ENCODE measurements at regions not wholly inside any gene's neighbourhood (a gene's known extent, or its start where the extent isn't known, plus 50 kb on each side); places are given as distances from the start of the nearest gene placed in this dataset.

GRCh38 chr4:35639929-35640328 lies 604.4 kb downstream of the ARAP2 start:
- H3K4me2 ChIP-seq (ENCODE audit: insufficient read depth in 1 of 2, low read depth in 2 of 2, low read length in 2 of 2) = no peak overlapping the region
- H3K27me3 ChIP-seq (replicated peaks in 1 of 4; ENCODE audit: control insufficient read depth in 3 of 4, extremely low read depth in 1 of 4, insufficient read depth in 3 of 4, low read length in 3 of 4) = no peaks in the 10 kb centered on the region
- no peak overlapping the region for H3K23ac ChIP-seq (ENCODE audit: insufficient read length)
- no peaks in the 10 kb centered on the region for H3K36me3 ChIP-seq (ENCODE audit: control insufficient read depth in 2 of 4, insufficient read depth in 4 of 4, low read length in 3 of 4)
- no peaks in the 10 kb centered on the region for H3K23me2 ChIP-seq (ENCODE audit: low read depth, low read length)
- FAIRE-seq (no peak), DNase-seq (ENCODE audit: low read depth in 1 of 2, low spot score in 2 of 2) (no peak)
- WGBS, 2 experiments (ENCODE audit: extremely low coverage in 1 of 2, insufficient coverage in 1 of 2, insufficient read length in 1 of 2, insufficient replicate concordance in 2 of 2, low coverage in 1 of 2, low lambda C conversion rate in 2 of 2, missing lambda C conversion rate in 1 of 2) = 90% methylated on average over 3 of the region's 3 CpGs; no CpG with 5 or more reads in 1 of the 2 experiments
- POLR2A ChIA-PET (ENCODE audit: partially characterized antibody) = no interaction called here
- no peaks in the 10 kb centered on the region for H3K79me1 ChIP-seq (ENCODE audit: low read depth, low read length)
- H3K4me3 ChIP-seq (ENCODE audit: extremely low read depth in 1 of 4, insufficient read depth in 2 of 4, low read depth in 3 of 4, low read length in 4 of 4) = no peak overlapping the region
- no peak overlapping the region for H3K27ac ChIP-seq (ENCODE audit: low read depth, low read length)
- H3K18ac ChIP-seq (ENCODE audit: extremely low read depth, low read length) = no peak overlapping the region
- no peak overlapping the region for H2AFZ ChIP-seq (ENCODE audit: low read length)
- no peak overlapping the region for H3K4ac ChIP-seq (replicated peaks; ENCODE audit: insufficient read length, low read depth, low read length)
- H4K91ac ChIP-seq (replicated peaks; ENCODE audit: insufficient read length, low read length) = no peak overlapping the region
- TF ChIP-seq HDAC2 (IDR thresholded peaks at IDR 0.05; ENCODE audit: borderline replicate concordance in 1 of 2, low read depth in 2 of 2, low read length in 2 of 2) (no peak), SAP30 (IDR thresholded peaks at IDR 0.05; ENCODE audit: insufficient read depth, insufficient replicate concordance, low read length) (no peak), SP4 (IDR thresholded peaks at IDR 0.05; ENCODE audit: low read length) (no peak), YY1 (IDR thresholded peaks at IDR 0.05; ENCODE audit: low read depth, low read length) (no peak), GTF2F1 (IDR thresholded peaks at IDR 0.05; ENCODE audit: borderline replicate concordance, low read depth, low read length) (no peak), TEAD4 (IDR thresholded peaks at IDR 0.05; ENCODE audit: low read depth, low read length) (no peak), NANOG (IDR thresholded peaks at IDR 0.05; ENCODE audit: insufficient read depth, low read depth, low read length, poor library complexity, severe bottlenecking) (no peak), POU5F1 (IDR thresholded peaks at IDR 0.05; ENCODE audit: low read depth, low read length) (no peak)
- TF ChIP-seq, protein P1, sequence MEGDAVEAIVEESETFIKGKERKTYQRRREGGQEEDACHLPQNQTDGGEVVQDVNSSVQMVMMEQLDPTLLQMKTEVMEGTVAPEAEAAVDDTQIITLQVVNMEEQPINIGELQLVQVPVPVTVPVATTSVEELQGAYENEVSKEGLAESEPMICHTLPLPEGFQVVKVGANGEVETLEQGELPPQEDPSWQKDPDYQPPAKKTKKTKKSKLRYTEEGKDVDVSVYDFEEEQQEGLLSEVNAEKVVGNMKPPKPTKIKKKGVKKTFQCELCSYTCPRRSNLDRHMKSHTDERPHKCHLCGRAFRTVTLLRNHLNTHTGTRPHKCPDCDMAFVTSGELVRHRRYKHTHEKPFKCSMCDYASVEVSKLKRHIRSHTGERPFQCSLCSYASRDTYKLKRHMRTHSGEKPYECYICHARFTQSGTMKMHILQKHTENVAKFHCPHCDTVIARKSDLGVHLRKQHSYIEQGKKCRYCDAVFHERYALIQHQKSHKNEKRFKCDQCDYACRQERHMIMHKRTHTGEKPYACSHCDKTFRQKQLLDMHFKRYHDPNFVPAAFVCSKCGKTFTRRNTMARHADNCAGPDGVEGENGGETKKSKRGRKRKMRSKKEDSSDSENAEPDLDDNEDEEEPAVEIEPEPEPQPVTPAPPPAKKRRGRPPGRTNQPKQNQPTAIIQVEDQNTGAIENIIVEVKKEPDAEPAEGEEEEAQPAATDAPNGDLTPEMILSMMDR (IDR thresholded peaks at IDR 0.05; ENCODE audit: control extremely low read depth in 1 of 3, insufficient read depth in 1 of 3, low read depth in 1 of 3, low read length in 3 of 3) = no peak
- H3K4me1 ChIP-seq (replicated peaks in 1 of 4; ENCODE audit: control insufficient read depth in 3 of 4, insufficient read depth in 4 of 4, low read length in 3 of 4) = no peaks in the 10 kb centered on the region
- peak overlapping the region in 1 of 4 experiments; percentile 34; a peak in 1 of 7 replicates for H3K9ac ChIP-seq (replicated peaks in 1 of 4; ENCODE audit: extremely low read depth in 1 of 4, low read depth in 3 of 4, low read length in 3 of 4)
- no peak overlapping the region for H2BK20ac ChIP-seq (ENCODE audit: low read length)
- no peak overlapping the region for H2BK15ac ChIP-seq (ENCODE audit: low read length)
- no peak overlapping the region for H2BK120ac ChIP-seq (replicated peaks; ENCODE audit: low read depth, low read length)
- no peak overlapping the region for H4K5ac ChIP-seq (ENCODE audit: insufficient read length, low read depth, low read length)
- no peak overlapping the region for H2BK12ac ChIP-seq (ENCODE audit: low read depth, low read length)
- CTCF ChIA-PET (ENCODE audit: partially characterized antibody) = no interaction called here
- no peak overlapping the region for H2AK5ac ChIP-seq (ENCODE audit: low read depth, low read length)
- no peak overlapping the region for H4K8ac ChIP-seq (ENCODE audit: extremely low read depth, insufficient read depth, low read length)
- no peaks in the 10 kb centered on the region for H3K79me2 ChIP-seq (ENCODE audit: control insufficient read depth in 1 of 2, insufficient read depth in 2 of 2, low read length in 2 of 2)
- no peak overlapping the region for H3K56ac ChIP-seq (replicated peaks; ENCODE audit: insufficient read length, low read depth, low read length)
- no peak overlapping the region for H3K14ac ChIP-seq (ENCODE audit: insufficient read length)
- H3K9me3 ChIP-seq (ENCODE audit: insufficient read depth in 2 of 2, low read depth in 1 of 2, low read length in 1 of 2) = peaks cover 0 to 3% of the 10 kb centered on the region in 2 experiments; a peak in 1 of 4 replicates
- no peaks in the 10 kb centered on the region for H4K20me1 ChIP-seq (replicated peaks in 1 of 2; ENCODE audit: control insufficient read depth in 1 of 2, insufficient read depth in 2 of 2, low read length in 2 of 2)
- no peak overlapping the region for H2BK5ac ChIP-seq (ENCODE audit: low read depth, low read length)
